ENCODE measurements at regions not wholly inside any gene's neighbourhood (a gene's known extent, or its start where the extent isn't known, plus 50 kb on each side); places are given as distances from the start of the nearest gene placed in this dataset.
"Not testable (repeated sequence)": the region's sequence is repeated elsewhere in the genome, so short reads cannot be mapped to it uniquely, and the experiment has no call there.

- Histone ChIP-seq H3K36me3 (no peaks in the 10 kb centered on the region), H3K4me1 (ENCODE audit: low read depth) (no peaks in the 10 kb centered on the region), H3K27ac (no peak overlapping the region), H3K27me3 (no peaks in the 10 kb centered on the region), H3K9me3 (ENCODE audit: low read depth) (no peaks in the 10 kb centered on the region), H3K4me3 (no peak overlapping the region)
- no peak for DNase-seq (ENCODE audit: low read depth in 1 of 2, low spot score in 1 of 2)
- no peak for TF ChIP-seq CTCF (IDR thresholded peaks at IDR 0.05; ENCODE audit: low read depth, low read length)
These were observed 54.2 kb upstream of the NFIA start for GRCh38 chr1:61028136-61028535.

GRCh38 chr1:61018068-61018467 lies 64.3 kb upstream of the NFIA start:
- H3K9me3 ChIP-seq (ENCODE audit: low read depth); H3K36me3 ChIP-seq; H3K4me3 ChIP-seq; H3K27ac ChIP-seq; H3K27me3 ChIP-seq; H3K4me1 ChIP-seq (ENCODE audit: low read depth): not testable (repeated sequence)
- peak in 1 of 2 donors; percentile 17 for DNase-seq (ENCODE audit: low read depth in 1 of 2, low spot score in 1 of 2)

GRCh38 chr1:61017651-61018050 lies 64.7 kb upstream of the NFIA start:
- Histone ChIP-seq H3K27ac (no peak overlapping the region), H3K9me3 (ENCODE audit: low read depth) (no peaks in the 10 kb centered on the region), H3K4me3 (no peak overlapping the region), H3K36me3 (no peaks in the 10 kb centered on the region), H3K27me3 (no peaks in the 10 kb centered on the region), H3K4me1 (ENCODE audit: low read depth) (peaks cover 6% of the 10 kb centered on the region)
- DNase-seq (ENCODE audit: low read depth in 1 of 2, low spot score in 1 of 2) = no peak
- TF ChIP-seq CTCF (IDR thresholded peaks at IDR 0.05; ENCODE audit: low read depth, low read length) = no peak

GRCh38 chr1:61013946-61014667 lies 68.3 kb upstream of the NFIA start:
- no peak for DNase-seq (ENCODE audit: low read depth in 1 of 2, low spot score in 1 of 2)
- no peak for TF ChIP-seq CTCF (IDR thresholded peaks at IDR 0.05; ENCODE audit: low read depth, low read length)
- Histone ChIP-seq H3K4me1 (ENCODE audit: low read depth) (peaks cover 25% of the 10 kb centered on the region), H3K9me3 (ENCODE audit: low read depth) (no peaks in the 10 kb centered on the region), H3K36me3 (no peaks in the 10 kb centered on the region), H3K27me3 (no peaks in the 10 kb centered on the region), H3K4me3 (no peak overlapping the region), H3K27ac (no peak overlapping the region)

- DNase-seq (ENCODE audit: low read depth in 1 of 2, low spot score in 1 of 2) = no peak
- H3K4me3 ChIP-seq = no peak overlapping the region
These were observed 69.0 kb upstream of the NFIA start for GRCh38 chr1:61013189-61013945.

More at GRCh38 chr1:61013189-61013945, 69.0 kb upstream of the NFIA start:
- Histone ChIP-seq H3K4me1 (ENCODE audit: low read depth) (peaks cover 25% of the 10 kb centered on the region), H3K27me3 (no peaks in the 10 kb centered on the region), H3K27ac (no peak overlapping the region), H3K9me3 (ENCODE audit: low read depth) (no peaks in the 10 kb centered on the region), H3K36me3 (no peaks in the 10 kb centered on the region)
- TF ChIP-seq CTCF (IDR thresholded peaks at IDR 0.05; ENCODE audit: low read depth, low read length) = no peak
